Activated naive CD8-positive, alpha-beta T cell treated with anti-CD3 and anti-CD28 coated beads, Interleukin-2, amount 50 U/mL, for 16 hours (primary cell): ENCODE measurements at regions not wholly inside any gene's neighbourhood (a gene's known extent, or its start where the extent isn't known, plus 50 kb on each side); places are given as distances from the start of the nearest gene placed in this dataset.

Source experiments
- DNase-seq: peaks from one replicate; pipeline ENCODE4 v3.0.0-alpha.2; 2020; ENCODE audit warnings: low read depth, low spot score

- no peak for DNase-seq
Observed at GRCh38 chr5:175195698-175196656, 248.0 kb downstream of the DRD1 start.

- DNase-seq: no peak
Observed at GRCh38 chr5:175181331-175181730, 262.7 kb downstream of the DRD1 start.

DNA sequence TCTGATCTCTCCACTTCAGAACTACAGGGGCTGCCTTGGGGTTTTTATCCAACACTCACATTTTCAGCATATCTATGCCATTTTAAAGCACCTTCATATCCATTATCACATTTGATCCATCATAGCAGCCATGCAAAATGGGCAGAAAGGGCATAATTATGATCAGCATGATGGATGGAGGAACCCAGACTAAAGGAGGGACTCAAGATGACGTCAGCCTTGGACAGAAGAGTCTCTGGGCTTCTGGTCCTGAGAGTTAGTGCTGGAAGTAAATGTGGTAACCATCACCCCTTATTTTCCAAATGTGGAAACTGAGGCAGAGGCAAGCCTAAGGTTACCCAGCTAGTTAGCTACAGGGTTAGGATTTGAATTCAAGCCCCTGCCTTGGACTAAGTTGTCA is 273.1 kb downstream of the DRD1 start:
- no peak for DNase-seq

DNA sequence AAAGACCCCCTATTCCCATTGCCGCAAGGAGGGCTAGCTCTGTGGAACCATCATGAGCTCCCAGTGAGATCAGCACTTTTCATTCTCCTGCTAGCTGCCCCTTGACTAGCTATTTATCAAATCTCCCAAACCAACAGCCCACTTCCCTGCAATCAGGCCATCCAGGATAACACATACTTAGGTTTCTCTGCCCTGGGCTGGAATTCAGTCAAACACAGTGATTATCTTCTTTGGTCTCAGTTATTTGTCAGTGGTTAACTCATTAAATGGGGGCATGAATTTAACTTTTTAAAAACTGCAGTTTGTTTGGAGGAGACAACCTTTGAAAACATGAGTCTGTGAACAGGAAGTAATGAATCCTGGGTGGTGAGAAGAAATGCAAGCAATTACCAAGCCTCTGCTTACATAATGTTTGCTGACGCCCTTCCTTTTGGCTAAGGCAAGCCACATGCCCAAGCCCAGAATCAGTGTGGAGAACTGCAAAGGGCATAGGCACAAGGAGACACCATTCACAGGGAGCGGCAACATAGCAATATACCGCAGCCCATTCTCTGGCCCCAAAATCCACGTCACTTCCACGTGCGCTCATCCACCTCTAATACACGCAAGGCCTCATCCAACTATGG is 275.0 kb downstream of the DRD1 start:
- no peak for DNase-seq

DNA sequence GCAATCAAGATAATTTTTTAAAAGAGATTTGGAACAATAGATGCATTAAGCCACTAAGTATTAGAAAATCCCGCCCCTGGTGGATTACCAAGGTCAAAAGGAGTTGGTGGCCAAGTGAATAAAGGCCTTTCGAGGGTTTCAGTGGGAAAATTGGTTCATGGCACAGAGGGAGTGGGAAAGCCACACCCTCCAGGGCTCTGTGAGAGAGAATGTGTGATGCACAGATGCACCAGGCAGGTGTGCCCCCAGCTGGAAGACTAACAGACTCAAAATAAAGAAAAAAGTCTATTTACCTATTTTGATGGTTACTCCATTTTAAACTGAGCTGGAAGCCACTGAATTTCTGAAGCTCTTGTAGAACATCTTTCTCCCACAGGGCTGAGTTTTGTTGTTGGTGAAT is 278.0 kb downstream of the DRD1 start:
- DNase-seq: no peak

GRCh38 chr5:175163586-175164275 is 280.3 kb downstream of the DRD1 start:
- no peak for DNase-seq

GRCh38 chr5:175162036-175162435 is 281.9 kb downstream of the DRD1 start:
- DNase-seq: no peak

GRCh38 chr5:175159956-175160355 is 284.0 kb downstream of the DRD1 start:
- DNase-seq: no peak

- DNase-seq: no peak
Observed at GRCh38 chr5:175148636-175149172, 295.3 kb downstream of the DRD1 start.

DNA sequence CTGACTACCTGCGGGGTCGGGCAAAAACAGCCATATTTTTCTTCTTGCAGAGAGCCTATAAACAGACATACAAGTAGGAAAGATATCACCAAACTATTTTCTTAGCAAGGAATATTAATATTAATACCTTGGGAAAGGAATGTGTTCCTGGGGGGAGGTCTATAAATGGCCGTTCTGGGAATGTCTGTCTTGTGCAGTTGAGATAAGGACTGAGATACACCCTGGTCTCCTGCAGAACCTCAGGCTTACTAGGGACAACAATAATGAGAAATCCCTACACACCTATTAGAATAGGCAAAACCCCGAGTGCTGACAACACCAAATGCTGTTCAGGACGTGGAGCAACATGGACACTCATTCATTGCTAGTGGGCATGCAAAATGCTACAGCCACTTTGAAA is 297.2 kb downstream of the DRD1 start:
- DNase-seq: no peak

- DNase-seq: no peak
Observed at GRCh38 chr5:175141421-175141820, 302.6 kb downstream of the DRD1 start.

- no peak for DNase-seq
Observed at GRCh38 chr5:175133185-175133584, 310.8 kb downstream of the DRD1 start.

DNA sequence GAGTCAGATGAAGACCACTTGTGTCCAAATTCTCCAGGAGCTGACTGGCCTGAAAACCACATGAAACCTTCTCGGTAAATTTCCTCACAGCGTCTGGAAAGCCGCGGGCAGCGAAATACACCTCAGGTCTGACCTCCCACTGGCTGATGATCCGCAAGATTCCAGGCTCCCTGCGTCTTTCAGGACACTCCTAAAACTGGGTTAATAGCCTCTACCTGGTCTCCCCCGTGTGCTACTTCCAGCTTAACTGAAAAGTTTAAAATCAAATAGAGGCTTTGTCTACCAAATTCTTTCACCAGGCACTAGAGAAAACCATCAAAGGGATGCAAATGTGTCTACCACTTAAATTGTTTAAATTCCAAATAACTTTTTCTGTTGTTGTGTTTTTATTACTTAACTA is 312.6 kb downstream of the DRD1 start:
- no peak for DNase-seq

- no peak for DNase-seq
Observed at GRCh38 chr5:175129619-175130018, 314.4 kb downstream of the DRD1 start.

DNA sequence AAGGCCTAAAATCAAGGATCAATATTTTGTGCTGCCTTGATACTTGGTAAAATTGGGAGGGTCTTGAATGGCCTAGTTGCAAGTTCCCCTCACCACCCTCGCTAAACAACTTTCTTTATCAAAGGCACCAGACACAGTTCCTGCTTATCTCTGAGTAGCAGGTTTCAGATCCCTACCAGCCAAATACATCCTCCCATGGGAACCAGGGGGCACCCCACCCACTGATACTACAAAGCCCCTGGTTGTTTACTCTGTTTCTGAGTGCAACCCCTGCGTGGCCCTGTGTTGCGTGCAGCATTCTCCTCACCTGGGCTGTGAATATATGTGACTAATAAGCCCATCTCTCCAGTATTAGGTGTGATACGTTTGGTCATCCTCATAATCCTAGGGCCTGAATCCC is 314.9 kb downstream of the DRD1 start:
- DNase-seq: no peak

- DNase-seq: no peak
Observed at GRCh38 chr5:175124821-175125220, 319.2 kb downstream of the DRD1 start.

- DNase-seq: no peak
Observed at GRCh38 chr5:175124251-175124813, 319.6 kb downstream of the DRD1 start.

- no peak for DNase-seq
Observed at GRCh38 chr5:175123542-175123941, 320.4 kb downstream of the DRD1 start.

- no peak for DNase-seq
Observed at GRCh38 chr5:175121457-175121856, 322.5 kb downstream of the DRD1 start.

- no peak for DNase-seq
Observed at GRCh38 chr5:175120412-175120811, 323.6 kb downstream of the DRD1 start.

DNA sequence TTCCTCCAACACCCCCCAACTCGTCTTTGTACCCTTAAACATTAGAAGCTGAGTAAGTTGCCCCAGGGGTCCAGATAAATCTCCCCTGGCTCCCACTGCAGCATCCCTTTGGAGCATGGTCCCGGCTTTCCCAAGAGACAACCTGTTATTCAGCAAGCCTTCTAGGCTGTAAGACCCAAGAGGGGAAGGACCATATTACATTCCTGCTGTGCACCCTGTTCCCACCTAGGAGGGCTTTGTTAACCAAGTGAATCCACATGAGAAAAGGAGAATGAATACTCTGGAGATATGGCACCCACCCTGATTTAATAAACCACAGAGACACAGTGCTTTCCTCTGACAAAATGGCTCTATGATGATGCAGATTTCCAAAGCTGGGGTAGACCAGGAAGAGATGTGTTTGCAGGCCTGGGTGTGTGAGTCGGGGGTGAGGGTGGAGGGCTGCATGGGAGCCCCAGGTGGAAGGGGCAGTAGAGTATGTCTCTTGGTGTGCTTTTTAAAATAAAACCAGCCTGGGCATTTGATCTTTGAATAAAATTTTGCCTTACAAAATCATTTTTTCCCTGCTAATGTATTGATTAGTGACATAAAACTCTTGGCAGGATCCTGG is 325.2 kb downstream of the DRD1 start:
- no peak for DNase-seq
